ENCODE measurements at regions not wholly inside any gene's neighbourhood (a gene's known extent, or its start where the extent isn't known, plus 50 kb on each side); places are given as distances from the start of the nearest gene placed in this dataset.

GRCh38 chr18:77666613-77667012, 417.0 kb downstream of the GALR1 start:
- no peaks in the 10 kb centered on the region for H3K9me3 ChIP-seq (ENCODE audit: control insufficient read depth in 1 of 2, low read length in 2 of 2)
- H3K4me3 ChIP-seq (ENCODE audit: low read depth in 1 of 2, low read length in 2 of 2) = no peak overlapping the region
- no peaks in the 10 kb centered on the region for H3K27me3 ChIP-seq (ENCODE audit: control insufficient read depth in 1 of 2, insufficient read depth in 2 of 2, low read length in 2 of 2)
- H3K9ac ChIP-seq (ENCODE audit: low read depth in 1 of 2, low read length in 2 of 2) = no peak overlapping the region
- no peak overlapping the region for H3K27ac ChIP-seq (ENCODE audit: low read depth, low read length)
- H3K36me3 ChIP-seq (ENCODE audit: control insufficient read depth in 1 of 2, insufficient read depth in 2 of 2, low read length in 2 of 2) = no peaks in the 10 kb centered on the region
- H3K4me1 ChIP-seq (ENCODE audit: control insufficient read depth in 1 of 2, insufficient read depth in 2 of 2, low read length in 2 of 2) = no peaks in the 10 kb centered on the region

- H3K27ac ChIP-seq (ENCODE audit: low read depth, low read length) = no peak overlapping the region
- H3K4me1 ChIP-seq (ENCODE audit: control insufficient read depth in 1 of 2, insufficient read depth in 2 of 2, low read length in 2 of 2) = no peaks in the 10 kb centered on the region
- no peaks in the 10 kb centered on the region for H3K9me3 ChIP-seq (ENCODE audit: control insufficient read depth in 1 of 2, low read length in 2 of 2)
- no peaks in the 10 kb centered on the region for H3K27me3 ChIP-seq (ENCODE audit: control insufficient read depth in 1 of 2, insufficient read depth in 2 of 2, low read length in 2 of 2)
- H3K9ac ChIP-seq (ENCODE audit: low read depth in 1 of 2, low read length in 2 of 2) = no peak overlapping the region
- no peak overlapping the region for H3K4me3 ChIP-seq (ENCODE audit: low read depth in 1 of 2, low read length in 2 of 2)
- no peaks in the 10 kb centered on the region for H3K36me3 ChIP-seq (ENCODE audit: control insufficient read depth in 1 of 2, insufficient read depth in 2 of 2, low read length in 2 of 2)
These were observed 418.6 kb downstream of the GALR1 start for GRCh38 chr18:77668219-77668618.

DNA sequence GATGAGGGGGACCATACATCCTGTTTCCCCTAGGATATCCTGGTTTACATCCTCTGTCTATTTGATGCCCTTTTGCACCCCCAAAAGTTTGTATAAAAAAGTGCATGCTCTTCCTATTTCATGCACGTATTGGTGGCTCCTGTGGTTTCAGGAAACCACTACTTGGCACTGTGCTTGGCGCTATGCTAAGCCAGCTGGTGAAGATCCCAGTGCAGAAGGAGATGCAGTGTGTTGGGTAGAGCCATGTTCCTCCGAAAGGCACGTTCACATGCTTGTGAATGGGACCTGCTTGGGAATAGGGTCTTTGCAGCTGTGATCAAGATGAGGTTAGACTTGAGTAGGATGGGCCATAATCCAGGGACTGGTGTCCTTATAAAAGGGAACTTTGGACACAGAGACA, 419.7 kb downstream of the GALR1 start:
- Histone ChIP-seq H3K27ac (ENCODE audit: low read depth, low read length) (no peak overlapping the region), H3K27me3 (ENCODE audit: control insufficient read depth in 1 of 2, insufficient read depth in 2 of 2, low read length in 2 of 2) (no peaks in the 10 kb centered on the region), H3K4me1 (ENCODE audit: control insufficient read depth in 1 of 2, insufficient read depth in 2 of 2, low read length in 2 of 2) (no peaks in the 10 kb centered on the region), H3K9ac (ENCODE audit: low read depth in 1 of 2, low read length in 2 of 2) (no peak overlapping the region), H3K9me3 (ENCODE audit: control insufficient read depth in 1 of 2, low read length in 2 of 2) (no peaks in the 10 kb centered on the region), H3K36me3 (ENCODE audit: control insufficient read depth in 1 of 2, insufficient read depth in 2 of 2, low read length in 2 of 2) (no peaks in the 10 kb centered on the region), H3K4me3 (ENCODE audit: low read depth in 1 of 2, low read length in 2 of 2) (no peak overlapping the region)

DNA sequence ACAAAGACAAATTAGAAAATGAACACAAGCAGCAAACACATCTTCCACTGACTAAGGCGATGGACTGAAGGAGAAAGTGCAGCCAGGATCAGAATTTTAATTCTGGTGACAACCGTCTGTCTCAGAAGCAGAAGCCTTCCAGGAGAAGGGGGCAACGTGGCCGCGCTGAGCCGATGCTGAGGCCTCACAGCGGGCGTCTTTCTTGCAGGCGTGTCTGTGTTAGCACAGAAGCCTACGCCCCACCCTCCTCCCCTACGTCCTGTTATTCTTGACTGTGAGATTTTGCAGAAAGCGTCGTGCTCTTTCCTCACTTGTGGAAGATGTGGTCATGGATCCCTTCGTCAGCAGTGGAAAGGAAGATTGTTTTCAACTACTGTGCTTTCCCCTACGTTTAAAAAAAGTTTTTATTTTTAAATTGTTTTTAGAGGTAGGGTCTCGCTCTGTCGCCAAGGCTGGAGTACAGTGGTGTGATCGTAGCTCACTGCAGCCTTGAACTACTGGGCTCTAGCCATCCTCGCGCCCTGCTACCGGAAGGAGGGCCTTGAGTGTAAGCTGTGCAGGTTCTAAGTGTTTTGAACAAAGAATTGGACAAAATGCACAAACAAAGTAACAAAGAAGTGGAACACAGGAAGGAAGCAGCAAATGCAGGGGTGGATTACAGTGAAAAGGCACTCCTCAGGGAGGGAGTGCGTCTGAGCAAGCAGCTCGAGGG, 422.0 kb downstream of the GALR1 start:
- H3K4me1 ChIP-seq (ENCODE audit: control insufficient read depth in 1 of 2, insufficient read depth in 2 of 2, low read length in 2 of 2) = no peaks in the 10 kb centered on the region
- H3K4me3 ChIP-seq (ENCODE audit: low read depth in 1 of 2, low read length in 2 of 2) = no peak overlapping the region
- no peak overlapping the region for H3K9ac ChIP-seq (ENCODE audit: low read depth in 1 of 2, low read length in 2 of 2)
- no peaks in the 10 kb centered on the region for H3K9me3 ChIP-seq (ENCODE audit: control insufficient read depth in 1 of 2, low read length in 2 of 2)
- no peaks in the 10 kb centered on the region for H3K36me3 ChIP-seq (ENCODE audit: control insufficient read depth in 1 of 2, insufficient read depth in 2 of 2, low read length in 2 of 2)
- no peaks in the 10 kb centered on the region for H3K27me3 ChIP-seq (ENCODE audit: control insufficient read depth in 1 of 2, insufficient read depth in 2 of 2, low read length in 2 of 2)
- no peak overlapping the region for H3K27ac ChIP-seq (ENCODE audit: low read depth, low read length)

GRCh38 chr18:77676910-77677309, 427.3 kb downstream of the GALR1 start:
- Histone ChIP-seq H3K27me3 (ENCODE audit: control insufficient read depth in 1 of 2, insufficient read depth in 2 of 2, low read length in 2 of 2) (no peaks in the 10 kb centered on the region), H3K9me3 (ENCODE audit: control insufficient read depth in 1 of 2, low read length in 2 of 2) (no peaks in the 10 kb centered on the region), H3K4me1 (ENCODE audit: control insufficient read depth in 1 of 2, insufficient read depth in 2 of 2, low read length in 2 of 2) (peaks cover 0 to 5% of the 10 kb centered on the region in 2 donors), H3K27ac (ENCODE audit: low read depth, low read length) (no peak overlapping the region), H3K9ac (ENCODE audit: low read depth in 1 of 2, low read length in 2 of 2) (no peak overlapping the region), H3K4me3 (ENCODE audit: low read depth in 1 of 2, low read length in 2 of 2) (no peak overlapping the region), H3K36me3 (ENCODE audit: control insufficient read depth in 1 of 2, insufficient read depth in 2 of 2, low read length in 2 of 2) (no peaks in the 10 kb centered on the region)

- Histone ChIP-seq H3K36me3 (ENCODE audit: control insufficient read depth in 1 of 2, insufficient read depth in 2 of 2, low read length in 2 of 2) (no peaks in the 10 kb centered on the region), H3K9me3 (ENCODE audit: control insufficient read depth in 1 of 2, low read length in 2 of 2) (no peaks in the 10 kb centered on the region), H3K4me1 (ENCODE audit: control insufficient read depth in 1 of 2, insufficient read depth in 2 of 2, low read length in 2 of 2) (peaks cover 0 to 5% of the 10 kb centered on the region in 2 donors), H3K4me3 (ENCODE audit: low read depth in 1 of 2, low read length in 2 of 2) (no peak overlapping the region), H3K27me3 (ENCODE audit: control insufficient read depth in 1 of 2, insufficient read depth in 2 of 2, low read length in 2 of 2) (no peaks in the 10 kb centered on the region), H3K9ac (ENCODE audit: low read depth in 1 of 2, low read length in 2 of 2) (no peak overlapping the region), H3K27ac (ENCODE audit: low read depth, low read length) (no peak overlapping the region)
These were observed 427.9 kb downstream of the GALR1 start for GRCh38 chr18:77677536-77677935.

GRCh38 chr18:77679869-77680268, 430.2 kb downstream of the GALR1 start:
- Histone ChIP-seq H3K4me1 (ENCODE audit: control insufficient read depth in 1 of 2, insufficient read depth in 2 of 2, low read length in 2 of 2) (peaks cover 0 to 5% of the 10 kb centered on the region in 2 donors), H3K4me3 (ENCODE audit: low read depth in 1 of 2, low read length in 2 of 2) (no peak overlapping the region), H3K36me3 (ENCODE audit: control insufficient read depth in 1 of 2, insufficient read depth in 2 of 2, low read length in 2 of 2) (no peaks in the 10 kb centered on the region), H3K27me3 (ENCODE audit: control insufficient read depth in 1 of 2, insufficient read depth in 2 of 2, low read length in 2 of 2) (no peaks in the 10 kb centered on the region), H3K9ac (ENCODE audit: low read depth in 1 of 2, low read length in 2 of 2) (no peak overlapping the region), H3K9me3 (ENCODE audit: control insufficient read depth in 1 of 2, low read length in 2 of 2) (no peaks in the 10 kb centered on the region), H3K27ac (ENCODE audit: low read depth, low read length) (no peak overlapping the region)

GRCh38 chr18:77700051-77700450, 450.4 kb downstream of the GALR1 start:
- no peaks in the 10 kb centered on the region for H3K36me3 ChIP-seq (ENCODE audit: control insufficient read depth in 1 of 2, insufficient read depth in 2 of 2, low read length in 2 of 2)
- H3K27me3 ChIP-seq (ENCODE audit: control insufficient read depth in 1 of 2, insufficient read depth in 2 of 2, low read length in 2 of 2) = peaks cover 0 to 6% of the 10 kb centered on the region in 2 donors
- no peaks in the 10 kb centered on the region for H3K9me3 ChIP-seq (ENCODE audit: control insufficient read depth in 1 of 2, low read length in 2 of 2)
- H3K27ac ChIP-seq (ENCODE audit: low read depth, low read length) = no peak overlapping the region
- no peak overlapping the region for H3K9ac ChIP-seq (ENCODE audit: low read depth in 1 of 2, low read length in 2 of 2)
- no peaks in the 10 kb centered on the region for H3K4me1 ChIP-seq (ENCODE audit: control insufficient read depth in 1 of 2, insufficient read depth in 2 of 2, low read length in 2 of 2)
- no peak overlapping the region for H3K4me3 ChIP-seq (ENCODE audit: low read depth in 1 of 2, low read length in 2 of 2)

- H3K27ac ChIP-seq (ENCODE audit: low read depth, low read length) = no peak overlapping the region
- no peaks in the 10 kb centered on the region for H3K9me3 ChIP-seq (ENCODE audit: control insufficient read depth in 1 of 2, low read length in 2 of 2)
- no peak overlapping the region for H3K9ac ChIP-seq (ENCODE audit: low read depth in 1 of 2, low read length in 2 of 2)
- no peaks in the 10 kb centered on the region for H3K4me1 ChIP-seq (ENCODE audit: control insufficient read depth in 1 of 2, insufficient read depth in 2 of 2, low read length in 2 of 2)
- no peak overlapping the region for H3K4me3 ChIP-seq (ENCODE audit: low read depth in 1 of 2, low read length in 2 of 2)
- H3K27me3 ChIP-seq (ENCODE audit: control insufficient read depth in 1 of 2, insufficient read depth in 2 of 2, low read length in 2 of 2) = peaks cover 0 to 6% of the 10 kb centered on the region in 2 donors
- H3K36me3 ChIP-seq (ENCODE audit: control insufficient read depth in 1 of 2, insufficient read depth in 2 of 2, low read length in 2 of 2) = no peaks in the 10 kb centered on the region
These were observed 452.3 kb downstream of the GALR1 start for GRCh38 chr18:77701977-77702376.

DNA sequence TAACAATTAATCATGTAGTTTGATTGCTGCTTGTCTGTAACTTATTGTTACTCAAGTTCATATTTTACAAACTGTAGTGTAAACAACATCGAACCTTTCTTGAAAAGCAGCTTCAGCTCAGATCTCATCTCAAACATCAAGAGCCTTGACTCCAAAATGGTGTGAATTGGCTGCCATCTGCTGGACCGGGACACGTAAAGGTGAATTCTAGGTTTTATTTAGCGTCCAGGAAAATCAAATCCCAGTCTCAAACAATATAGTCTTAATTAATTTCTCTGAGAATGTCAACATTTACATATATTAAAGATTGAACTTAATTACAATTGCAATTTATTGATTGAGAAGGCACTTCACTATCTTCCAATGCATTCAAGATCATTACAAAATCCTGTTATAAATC, 453.0 kb downstream of the GALR1 start:
- H3K27me3 ChIP-seq (ENCODE audit: control insufficient read depth in 1 of 2, insufficient read depth in 2 of 2, low read length in 2 of 2) = peaks cover 0 to 6% of the 10 kb centered on the region in 2 donors
- H3K4me1 ChIP-seq (ENCODE audit: control insufficient read depth in 1 of 2, insufficient read depth in 2 of 2, low read length in 2 of 2) = no peaks in the 10 kb centered on the region

More for the DNA sequence above, 453.0 kb downstream of the GALR1 start:
- no peak overlapping the region for H3K27ac ChIP-seq (ENCODE audit: low read depth, low read length)
- H3K9me3 ChIP-seq (ENCODE audit: control insufficient read depth in 1 of 2, low read length in 2 of 2) = no peaks in the 10 kb centered on the region
- no peak overlapping the region for H3K4me3 ChIP-seq (ENCODE audit: low read depth in 1 of 2, low read length in 2 of 2)
- H3K36me3 ChIP-seq (ENCODE audit: control insufficient read depth in 1 of 2, insufficient read depth in 2 of 2, low read length in 2 of 2) = no peaks in the 10 kb centered on the region
- no peak overlapping the region for H3K9ac ChIP-seq (ENCODE audit: low read depth in 1 of 2, low read length in 2 of 2)

Data from duodenal mucosa (tissue), 2 donors.